Heart right ventricle (tissue), 16 donors: ENCODE measurements at regions not wholly inside any gene's neighbourhood (a gene's known extent, or its start where the extent isn't known, plus 50 kb on each side); places are given as distances from the start of the nearest gene placed in this dataset.

Experiments used
- ATAC-seq, 8 donors: fragments of 200-7000 bp; cut with Tn5 transposase; one replicate each; pipeline ENCODE4 v1.9.1; 2020; ENCODE audit warnings: mild to moderate bottlenecking in 8 of 8, moderate library complexity in 8 of 8, moderate number of reproducible peaks in 1 of 8
- DNase-seq, 2 donors: peaks; one replicate each; pipeline ENCODE4 v3.0.0-alpha.2; 2020
- H3K27ac ChIP-seq, 10 donors: fragments of 200-600 bp; sonication (generic) in 2 of 10; one replicate each; pipeline versions ENCODE4 v1.5.0 to v1.8.0; 2020 to 2022; ENCODE audit warnings: mild to moderate bottlenecking in 3 of 10
- H3K27me3 ChIP-seq, 7 donors: fragments of 200-600 bp; one replicate each; pipeline ENCODE4 v1.8.0; 2021 to 2022; ENCODE audit warnings: mild to moderate bottlenecking in 2 of 7
- H3K36me3 ChIP-seq, 9 donors: fragments of 200-600 bp; sonication (generic) in 1 of 9; one replicate each; pipeline versions ENCODE4 v1.5.0 to v1.8.0; 2020 to 2022; ENCODE audit warnings: mild to moderate bottlenecking in 2 of 9
- H3K4me1 ChIP-seq, 9 donors: fragments of 200-600 bp; sonication (generic) in 1 of 9; one replicate each; pipeline versions ENCODE4 v1.5.0 to v1.8.0; 2020 to 2022; ENCODE audit warnings: mild to moderate bottlenecking in 4 of 9
- H3K4me3 ChIP-seq, 10 donors: fragments of 200-600 bp; sonication (generic) in 2 of 10; one replicate each; pipeline versions ENCODE4 v1.5.0 to v1.8.0; 2020 to 2022; ENCODE audit warnings: mild to moderate bottlenecking in 7 of 10, moderate library complexity in 2 of 10
- H3K9me3 ChIP-seq, 11 donors: fragments of 200-600 bp in 10 of 11; sonication (generic) in 2 of 11; one replicate each; pipeline versions ENCODE4 v1.5.0 to v1.8.0; 2013 to 2022; ENCODE audit warnings: mild to moderate bottlenecking in 2 of 11, control low read depth in 1 of 11, moderate library complexity in 1 of 11
- CTCF ChIP-seq, 9 donors: fragments of 200-600 bp; sonication (generic) in 2 of 9; IDR thresholded peaks; one replicate each; pipeline versions ENCODE4 v1.5.0 to v1.8.0; 2021 to 2022; ENCODE audit warnings: antibody characterized with exemption in 9 of 9, mild to moderate bottlenecking in 5 of 9, moderate library complexity in 1 of 9
- WGBS, 2 donors: extraction: QIAGEN DNeasy Blood & Tissue Kit; methylation state at CpG; one replicate each; pipeline ENCODE4 v1.1.7; 2013; ENCODE audit warnings: inconsistent platforms in 1 of 2; 5-methylcytosine and 5-hydroxymethylcytosine counted together
- intact Hi-C, 10 donors: fragments of 100-400 bp; cut with DNase I; formaldehyde crosslinking; loops; one replicate each; pipeline versions ENCODE4 v1.11.1 to v1.14.2; 2022
- donor health status: Arrhythmogenic right ventricular cardiomyopathy.
- donor health status: ischemic (EF 13 %, LVEDD 7.1; RV severe dilation, severe dysfunction).
- donor health status: healthy with polysubstance abuse.
- donor health status: DM: no; HTN: yes; CAD: no.
- donor health status: DM: no; HTN: no; CAD: no.
- donor health status: ischemic (EF 25% LVEDD 6.9; RV normal size, moderate dysfunction).
- donor health status: ischemic (EF 25% LVEDD 5.7; RV mildly dilated, moderate dysfunction).
- donor health status: healthy.
- donor health status: DM: yes; HTN: yes; CAD: no.
- donor health status: Ischemic cardiomyopathy.
- donor health status: ischemic (EF 35%, LVEDD 5.7; RV mildly dilated, moderate dysfunction).
- donor health status: nonischemic (EF 11% LVEDD 7.7; RV severe dilation, severe dysfunction).
- donor health status: DM: yes; HTN: yes; CAD: no.
- donor health status: PGD.
- donor health status: ischemic (EF 29% LVEDD 5.4; RV normal size, mild dysfunction).
- donor health status: nonischemic (EF 23%, LVEDD 6.1; RV moderate dilation, normal function).

- no peak for ATAC-seq
- WGBS, 2 donors, result 83 to 84% methylated on average over 12 of the region's 12 CpGs
Measured at GRCh38 chr6:169165561-169166300, 87.9 kb downstream of the THBS2 start.

GRCh38 chr6:169164986-169165385, 88.7 kb downstream of the THBS2 start:
- no peak for DNase-seq
- peak overlapping the region in 1 of 10 donors; percentile 3 for H3K27ac ChIP-seq
- ATAC-seq, result no peak
- 76 to 91% methylated on average over 5 of the region's 5 CpGs for WGBS, 2 donors
- H3K36me3 ChIP-seq, result no peaks in the 10 kb centered on the region
- H3K9me3 ChIP-seq, result no peaks in the 10 kb centered on the region
- intact Hi-C loops, result no loop called here
- H3K4me3 ChIP-seq, result no peak overlapping the region
- H3K27me3 ChIP-seq, result peaks cover 0 to 7% (median 0%) of the 10 kb centered on the region in 7 donors
- H3K4me1 ChIP-seq, result peaks cover 0 to 19% (median 8%) of the 10 kb centered on the region in 9 donors
- TF ChIP-seq CTCF (IDR thresholded peaks at IDR 0.05), result no peak

More at GRCh38 chr6:169165561-169166300, 87.9 kb downstream of the THBS2 start:
- H3K4me1 ChIP-seq, result peaks cover 0 to 19% (median 8%) of the 10 kb centered on the region in 9 donors
- no peak for TF ChIP-seq CTCF (IDR thresholded peaks at IDR 0.05)
- H3K27me3 ChIP-seq, result peaks cover 0 to 7% (median 0%) of the 10 kb centered on the region in 7 donors
- peak overlapping the region in 2 of 10 donors; percentile 3 to 7 for H3K27ac ChIP-seq
- DNase-seq, result no peak
- intact Hi-C loops, result no loop called here
- no peak overlapping the region for H3K4me3 ChIP-seq
- no peaks in the 10 kb centered on the region for H3K36me3 ChIP-seq
- no peaks in the 10 kb centered on the region for H3K9me3 ChIP-seq

- Histone ChIP-seq H3K9me3 (no peaks in the 10 kb centered on the region), H3K36me3 (no peaks in the 10 kb centered on the region), H3K4me1 (peaks cover 0 to 19% (median 8%) of the 10 kb centered on the region in 9 donors), H3K27ac (peak overlapping the region in 1 of 10 donors; percentile 3), H3K27me3 (peaks cover 0 to 7% (median 0%) of the 10 kb centered on the region in 7 donors), H3K4me3 (no peak overlapping the region)
- TF ChIP-seq CTCF (IDR thresholded peaks at IDR 0.05), result no peak
- intact Hi-C loops, result no loop called here
- DNase-seq (no peak), ATAC-seq (no peak)
- WGBS, 2 donors, result 93 to 94% methylated on average over 5 of the region's 5 CpGs
Measured at GRCh38 chr6:169164451-169164850, 89.2 kb downstream of the THBS2 start.

GRCh38 chr6:169163411-169163901, 90.2 kb downstream of the THBS2 start:
- no peak for ATAC-seq
- 91 to 96% methylated on average over 4 of the region's 4 CpGs for WGBS, 2 donors
- Histone ChIP-seq H3K27ac (peak overlapping the region in 4 of 10 donors; percentile 19 to 81 (median 38)), H3K27me3 (peaks cover 0 to 7% (median 0%) of the 10 kb centered on the region in 7 donors), H3K9me3 (no peaks in the 10 kb centered on the region), H3K4me3 (no peak overlapping the region), H3K36me3 (no peaks in the 10 kb centered on the region), H3K4me1 (peaks cover 0 to 21% (median 8%) of the 10 kb centered on the region in 9 donors)
- no peak for DNase-seq
- intact Hi-C loops, result no loop called here
- no peak for TF ChIP-seq CTCF (IDR thresholded peaks at IDR 0.05)
